OCI-M1 (cell line): ENCODE measurements at regions not wholly inside any gene's neighbourhood (a gene's known extent, or its start where the extent isn't known, plus 50 kb on each side); places are given as distances from the start of the nearest gene placed in this dataset.
"Not testable (repeated sequence)": the region's sequence is repeated elsewhere in the genome, so short reads cannot be mapped to it uniquely, and the experiment has no call there.

Source experiments
- DNase-seq: peaks from one replicate; lab custom pipeline; 2025; lab: John Stamatoyannopoulos, UW

DNA sequence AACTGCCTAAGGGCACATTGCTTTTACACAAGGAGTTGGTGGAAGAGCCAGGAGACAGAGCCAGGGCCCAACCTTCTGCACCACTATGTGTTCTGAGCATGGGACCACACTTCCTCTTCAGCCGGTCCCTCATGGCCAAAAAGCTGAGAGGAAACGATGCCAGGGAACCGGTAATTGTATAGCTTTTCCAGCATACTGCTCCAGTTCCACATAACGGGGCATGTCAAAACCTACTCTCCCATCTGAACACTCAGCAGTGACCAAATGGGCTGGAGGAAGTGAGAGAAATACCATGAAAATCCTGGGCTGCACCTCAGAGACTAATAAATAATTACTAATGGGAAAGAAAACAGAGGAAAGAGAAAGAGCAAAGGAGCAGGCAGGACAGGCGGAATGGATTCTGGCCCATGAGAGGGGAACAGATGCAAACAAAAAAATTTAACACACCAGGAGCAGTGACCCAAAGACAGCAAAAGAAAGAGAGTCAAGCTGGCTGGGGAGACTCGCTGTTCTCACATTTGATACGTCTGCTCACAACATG is 52.0 kb upstream of the BMP2 start:
- no peak for DNase-seq

GRCh38 chr20:6714279-6714711 is 53.2 kb upstream of the BMP2 start:
- DNase-seq, result peak; percentile 36

DNA sequence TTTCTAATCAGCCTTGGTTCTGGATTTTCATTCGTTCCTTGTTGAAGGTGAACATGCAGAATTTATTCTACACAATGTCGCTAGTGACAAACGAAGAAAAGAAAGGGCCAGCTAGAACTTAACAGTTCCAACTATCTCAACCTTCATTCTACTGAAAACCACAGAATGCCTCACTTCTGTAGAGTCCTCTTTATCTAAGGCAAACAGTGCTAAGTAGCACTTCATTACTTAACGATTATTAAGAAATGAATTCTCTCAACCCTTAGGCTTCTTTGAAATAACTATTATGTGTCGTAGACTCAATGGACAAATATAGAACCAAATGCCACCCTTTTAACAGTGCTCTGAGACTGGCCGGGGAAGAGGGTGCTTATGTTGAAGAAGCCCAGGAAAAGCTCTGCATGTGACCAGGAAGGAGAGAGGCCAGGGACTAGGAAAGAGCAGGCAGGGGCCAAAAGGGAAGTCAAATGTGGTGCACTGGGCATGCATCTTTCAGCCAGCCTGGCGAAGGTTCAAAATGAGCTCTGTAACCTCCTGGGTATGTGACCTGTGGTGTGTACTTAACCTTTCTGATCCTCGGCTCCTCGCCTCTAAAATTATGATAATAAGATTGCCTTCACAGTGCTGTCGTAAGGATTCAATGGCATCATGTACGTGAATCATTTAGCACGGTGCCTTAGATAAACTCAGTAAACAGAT is 55.4 kb upstream of the BMP2 start:
- DNase-seq, result peak; percentile 62

GRCh38 chr20:6709910-6710595 is 57.4 kb upstream of the BMP2 start:
- DNase-seq, result no peak

- DNase-seq, result no peak
Measured at GRCh38 chr20:6708010-6708409, 59.5 kb upstream of the BMP2 start.

GRCh38 chr20:6707321-6707831 is 60.1 kb upstream of the BMP2 start:
- peak; percentile 32 for DNase-seq

DNA sequence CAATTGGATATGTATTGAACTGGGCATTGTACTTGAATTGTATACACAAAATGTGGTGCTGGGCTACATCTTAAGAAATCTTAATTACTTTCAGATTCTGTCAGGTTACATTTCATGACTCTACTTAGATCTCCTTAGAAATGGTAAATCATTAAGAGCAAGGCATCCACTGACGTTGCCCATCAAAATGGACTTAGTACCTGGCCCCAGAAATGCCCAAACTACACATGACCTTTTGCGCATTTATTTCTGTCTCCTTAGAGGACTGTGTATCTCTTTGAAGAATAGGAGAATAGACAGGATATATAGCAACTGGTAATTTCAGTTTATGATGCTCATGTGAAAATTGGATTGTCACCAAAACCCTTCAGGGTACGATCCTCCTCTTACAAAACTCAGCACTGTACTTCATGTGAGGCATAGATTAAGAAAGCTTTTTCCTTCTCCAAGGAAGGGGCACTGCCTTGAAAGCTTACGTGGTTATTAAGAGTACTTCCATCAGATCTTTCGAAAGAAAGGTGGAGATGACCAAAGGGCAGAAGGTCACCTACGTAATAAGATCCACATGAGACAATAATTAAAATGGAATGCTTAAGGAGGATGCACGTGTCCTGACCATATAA is 61.4 kb upstream of the BMP2 start:
- no peak for DNase-seq

- DNase-seq, result no peak
Measured at GRCh38 chr20:6705106-6705766, 62.2 kb upstream of the BMP2 start.

DNA sequence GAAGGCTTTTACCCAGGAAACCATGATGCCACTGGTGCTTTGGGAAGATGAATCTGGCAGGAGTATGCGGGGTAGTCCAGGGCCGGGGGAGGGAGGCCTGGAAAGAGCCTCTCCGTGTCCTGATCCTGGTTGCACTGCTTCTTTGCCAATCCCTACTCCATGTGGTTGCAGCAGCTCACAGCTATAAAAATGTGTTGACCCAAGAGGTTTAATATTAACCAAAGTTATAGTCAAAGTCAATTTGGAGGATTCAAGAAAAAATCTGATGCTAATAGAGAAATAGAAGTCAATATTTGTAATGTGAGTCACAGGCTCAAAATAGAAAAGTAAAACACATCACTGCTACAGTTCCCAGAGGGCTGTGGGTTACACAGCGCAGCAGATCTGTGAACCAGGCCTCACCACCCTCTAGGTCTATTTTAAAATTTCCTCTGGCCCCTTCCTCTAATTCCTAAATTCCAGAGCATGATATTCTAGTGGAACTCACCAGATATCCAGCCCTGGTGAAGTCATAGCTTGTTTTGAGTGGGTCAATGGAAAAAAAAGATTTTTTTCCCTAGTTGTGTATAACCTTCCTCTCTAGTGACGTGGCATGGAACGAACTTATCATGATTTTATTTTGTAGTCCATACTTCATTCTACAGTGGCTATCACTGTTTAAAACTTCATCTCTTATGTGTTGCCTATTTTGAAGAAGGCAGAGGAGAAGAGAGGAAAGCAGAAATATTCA is 63.2 kb upstream of the BMP2 start:
- DNase-seq, result no peak

DNA sequence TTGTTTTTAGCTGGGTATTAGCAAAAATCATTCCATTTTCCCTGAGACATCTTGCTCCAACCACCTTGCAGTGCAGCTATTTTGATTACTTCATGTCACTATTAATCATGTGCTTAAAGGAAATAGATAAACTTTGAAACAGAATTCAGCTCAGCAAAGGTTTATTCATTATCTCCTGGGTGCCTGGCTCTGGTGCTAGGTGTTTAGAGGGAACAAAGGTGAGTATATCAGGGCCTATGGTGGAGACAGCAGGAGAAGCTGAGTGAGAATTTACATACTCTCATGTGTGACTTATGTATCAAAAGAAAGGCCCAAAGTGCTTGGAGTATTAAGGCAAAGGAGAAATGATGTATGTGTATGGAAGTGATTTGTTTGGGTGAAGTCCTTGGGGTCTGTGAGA is 63.8 kb upstream of the BMP2 start:
- no peak for DNase-seq

DNA sequence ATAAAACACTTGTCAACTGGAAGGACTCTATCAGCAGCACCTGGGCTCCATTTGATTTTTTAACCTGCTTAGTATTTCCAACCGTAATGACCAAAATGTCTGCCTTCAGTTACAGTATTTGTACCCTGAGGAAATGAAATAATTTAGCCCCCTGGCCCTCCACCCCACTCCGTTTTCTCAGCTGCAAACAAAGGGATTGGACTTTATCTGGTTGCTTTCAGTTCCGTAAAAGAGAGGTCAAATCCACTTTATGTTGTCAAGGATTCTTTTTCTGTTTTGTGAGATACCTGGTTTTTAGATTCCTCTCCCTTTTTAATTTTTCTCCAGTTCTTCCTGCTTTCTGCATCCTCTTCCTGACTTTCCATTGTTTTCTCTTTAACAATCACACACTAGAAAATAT is 64.4 kb upstream of the BMP2 start:
- DNase-seq, result no peak

DNA sequence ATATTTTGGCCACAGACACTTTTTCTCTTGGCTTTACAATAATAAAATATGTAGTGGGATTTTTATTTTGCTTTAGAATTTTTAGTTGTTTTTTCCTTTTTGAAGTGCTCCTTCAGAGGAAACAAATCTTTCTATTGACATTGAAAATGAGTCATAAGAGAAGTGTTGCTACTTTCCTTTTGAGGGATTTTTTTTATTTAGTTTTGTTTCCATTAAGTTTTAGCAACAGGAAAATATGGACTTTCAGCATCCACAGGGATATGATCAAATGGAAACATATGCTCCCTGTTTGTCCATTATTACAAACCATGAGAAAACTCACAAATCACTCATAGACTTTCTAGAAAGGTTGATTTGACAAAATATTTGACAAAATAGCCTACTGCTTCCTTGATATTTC is 65.3 kb upstream of the BMP2 start:
- no peak for DNase-seq

DNA sequence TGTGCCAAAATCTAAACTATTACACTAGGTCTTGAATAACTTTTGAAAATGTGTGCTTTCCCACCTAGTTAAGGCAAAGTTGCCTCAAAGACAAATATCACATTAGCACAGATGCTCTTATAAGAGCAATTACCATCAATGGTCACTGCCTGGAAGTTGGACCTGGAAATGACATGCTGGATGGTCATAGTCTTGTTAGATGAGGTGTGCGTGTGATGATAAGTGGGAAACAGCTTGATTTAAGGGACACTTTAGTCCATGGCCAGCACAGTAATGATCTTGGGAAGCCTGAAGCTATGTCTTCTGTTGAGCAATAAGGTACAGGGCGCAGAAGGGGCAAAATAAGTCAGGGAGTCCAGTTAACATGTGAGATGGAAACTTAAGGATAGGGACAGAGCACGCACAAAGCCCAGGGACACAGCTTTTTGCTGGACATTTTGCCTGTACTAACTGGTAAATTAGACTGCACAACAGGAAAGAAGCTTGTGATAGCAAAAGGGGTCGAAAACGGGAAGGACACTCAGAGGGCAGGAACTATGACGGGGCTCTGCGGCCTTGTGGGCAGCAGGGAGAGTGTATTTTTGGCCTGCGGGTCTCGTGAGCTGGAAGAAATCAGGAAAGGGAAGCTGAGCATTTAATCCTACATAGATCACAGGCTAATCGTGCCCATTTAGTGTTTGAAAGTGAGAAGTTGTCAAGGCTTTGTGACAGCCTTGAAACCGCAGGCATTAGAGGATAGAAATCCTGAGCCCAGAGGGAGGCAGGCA is 66.7 kb upstream of the BMP2 start:
- peak; percentile 77 for DNase-seq

GRCh38 chr20:6699921-6700562 is 67.4 kb upstream of the BMP2 start:
- no peak for DNase-seq

DNA sequence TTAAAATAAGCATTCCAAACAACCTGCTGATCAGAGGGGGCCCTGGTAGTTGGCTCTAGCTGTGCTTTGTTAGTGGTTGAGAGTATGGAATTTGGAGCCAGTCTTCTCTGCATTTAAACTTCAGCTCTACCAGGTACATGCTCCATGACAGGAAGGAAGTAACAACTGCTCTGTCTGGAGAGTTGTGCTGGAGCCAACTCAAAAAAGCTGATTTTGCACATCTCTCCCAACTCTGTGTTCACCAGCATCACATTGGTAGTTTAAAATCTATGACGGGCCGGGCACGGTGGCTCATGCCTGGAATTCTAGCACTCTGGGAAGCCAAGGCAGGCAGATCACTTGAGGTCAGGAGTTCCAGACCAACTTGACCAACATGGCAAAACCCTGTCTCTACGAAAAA is 68.8 kb upstream of the BMP2 start:
- no peak for DNase-seq

DNA sequence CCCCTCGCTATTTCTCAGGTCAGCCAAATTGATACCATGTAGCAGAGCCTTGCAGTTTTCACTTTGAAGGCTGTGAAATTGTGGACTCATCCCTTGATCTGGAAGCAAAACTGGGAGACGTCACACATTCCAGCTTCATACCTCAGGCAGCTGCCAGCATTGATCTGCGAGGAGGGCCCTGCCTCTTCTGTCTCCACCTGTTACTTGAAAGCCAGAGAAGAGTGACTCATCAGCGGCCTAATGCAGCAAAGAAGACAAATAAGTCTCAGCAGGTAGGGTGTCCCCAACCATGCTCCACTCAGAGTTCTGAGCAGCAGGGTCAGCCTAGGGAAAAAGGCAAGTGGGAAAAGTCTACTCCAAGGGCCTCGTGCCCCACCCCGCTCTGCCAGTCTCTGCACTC is 69.4 kb upstream of the BMP2 start:
- DNase-seq, result no peak

DNA sequence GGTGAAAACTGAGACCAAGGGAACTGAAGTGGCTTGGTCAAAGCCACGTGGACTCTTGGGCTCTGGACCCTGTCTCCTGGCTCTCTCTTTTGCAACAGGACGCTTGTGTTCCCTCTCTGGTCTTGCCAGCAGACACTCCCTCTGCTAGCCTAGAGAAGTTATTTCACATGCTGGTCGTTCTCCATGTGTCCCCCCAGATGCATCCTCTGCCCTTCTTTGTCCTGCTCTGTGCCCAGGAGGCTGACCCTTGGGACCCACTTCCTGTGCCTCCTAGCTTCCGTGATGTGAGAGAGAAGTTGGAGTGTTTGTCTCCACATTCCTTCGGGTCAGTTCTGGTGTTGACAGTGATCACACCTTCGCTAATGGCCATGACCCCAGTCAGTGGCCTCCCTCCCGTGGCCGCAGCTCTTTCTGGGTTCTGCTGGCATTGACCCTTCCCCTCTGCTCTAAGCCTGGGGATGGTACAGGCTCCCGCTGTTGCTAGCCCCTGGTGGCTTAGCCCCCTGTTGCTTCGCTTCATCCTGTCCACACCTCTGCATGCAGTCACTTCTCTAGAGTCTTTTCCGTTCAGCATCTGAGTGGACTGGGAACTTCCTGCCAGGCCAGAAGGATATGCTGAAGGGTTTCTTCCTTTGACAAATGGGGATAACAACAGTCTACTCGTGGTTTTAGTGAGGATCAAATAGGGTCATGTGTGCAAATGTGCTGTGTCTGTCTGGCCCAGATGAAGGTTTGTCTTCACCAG is 70.1 kb upstream of the BMP2 start:
- no peak for DNase-seq

DNA sequence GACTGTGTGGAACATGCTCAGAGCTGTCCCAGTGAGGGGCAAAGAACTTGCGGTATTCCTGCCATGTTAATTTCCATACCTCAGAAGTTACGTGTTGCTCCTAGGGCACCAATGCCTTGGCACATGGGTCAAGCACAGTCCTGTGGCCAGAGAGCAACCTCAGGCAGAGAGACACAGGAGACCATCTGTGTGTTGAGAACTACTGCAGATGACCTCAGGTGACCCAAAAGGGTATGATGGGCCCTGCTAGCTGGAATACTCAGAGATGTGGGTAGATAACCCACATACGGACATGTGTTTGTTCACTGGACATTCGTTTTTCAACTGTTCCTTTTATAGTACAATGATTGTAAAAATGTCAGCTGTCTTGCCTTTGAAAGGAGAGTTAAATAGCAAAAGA is 71.5 kb upstream of the BMP2 start:
- DNase-seq, result no peak

GRCh38 chr20:6693808-6694198 is 73.7 kb upstream of the BMP2 start:
- not testable (repeated sequence) for DNase-seq
